ENCODE measurements at regions not wholly inside any gene's neighbourhood (a gene's known extent, or its start where the extent isn't known, plus 50 kb on each side); places are given as distances from the start of the nearest gene placed in this dataset.

- H3K4me1 ChIP-seq (ENCODE audit: control insufficient read depth in 1 of 2, insufficient read depth in 2 of 2, low read length in 2 of 2) = no peaks in the 10 kb centered on the region
- H3K36me3 ChIP-seq (replicated peaks in 1 of 2; ENCODE audit: control insufficient read depth in 1 of 2, insufficient read depth in 2 of 2, low read length in 2 of 2) = no peaks in the 10 kb centered on the region
- WGBS (ENCODE audit: insufficient coverage) = 14% methylated on average over 4 of the region's 4 CpGs
- H3K9me3 Mint-ChIP-seq = peaks cover 12 to 30% (median 21%) of the 10 kb centered on the region in 7 donors
- no peaks in the 10 kb centered on the region for H3K36me3 Mint-ChIP-seq
- H3K4me3 Mint-ChIP-seq = no peak overlapping the region
- H3K4me2 ChIP-seq (replicated peaks; ENCODE audit: extremely low read depth, low read length, poor library complexity, severe bottlenecking) = no peak overlapping the region
- intact Hi-C loops (cut with micrococcal nuclease) = no loop called here
- peaks cover 0 to 10% of the 10 kb centered on the region in 2 donors for H3K9me3 ChIP-seq (replicated peaks in 1 of 2; ENCODE audit: control insufficient read depth in 1 of 2, insufficient read depth in 1 of 2, low read length in 2 of 2)
- H3K27ac Mint-ChIP-seq = no peak overlapping the region
- H3K27me3 Mint-ChIP-seq (ENCODE audit: low read depth in 3 of 3) = peaks cover 0 to 3% (median 0%) of the 10 kb centered on the region in 3 donors
- no peaks in the 10 kb centered on the region for H3K4me1 Mint-ChIP-seq
- H3K27ac ChIP-seq (ENCODE audit: low read depth in 1 of 2, low read length in 2 of 2) = no peak overlapping the region
- H4K20me1 ChIP-seq (ENCODE audit: insufficient read depth, low read length) = no peaks in the 10 kb centered on the region
- no peak overlapping the region for H3K4me3 ChIP-seq (replicated peaks in 1 of 3; ENCODE audit: low read depth in 2 of 3, low read length in 3 of 3)
- no peak for DNase-seq
- TF ChIP-seq CTCF (IDR thresholded peaks at IDR 0.05) = no peak
- H3K9ac ChIP-seq (ENCODE audit: insufficient read depth, low read length, poor library complexity, severe bottlenecking) = no peak overlapping the region
- H2AFZ ChIP-seq (ENCODE audit: insufficient read depth, low read depth, low read length, poor library complexity, severe bottlenecking) = no peak overlapping the region
- no peaks in the 10 kb centered on the region for H3K79me2 ChIP-seq (ENCODE audit: insufficient read depth, low read length)
- H3K27me3 ChIP-seq (ENCODE audit: control insufficient read depth in 2 of 2, insufficient read depth in 2 of 2, low read length in 2 of 2) = no peaks in the 10 kb centered on the region
Observed at GRCh38 chr13:39855236-39855635, 199.8 kb downstream of the COG6 start.

GRCh38 chr13:39856714-39857113 lies 201.3 kb downstream of the COG6 start:
- no peak overlapping the region for H3K4me3 Mint-ChIP-seq
- H3K36me3 Mint-ChIP-seq = no peaks in the 10 kb centered on the region
- Histone ChIP-seq H3K4me3 (replicated peaks in 1 of 3; ENCODE audit: low read depth in 2 of 3, low read length in 3 of 3) (no peak overlapping the region), H3K27me3 (ENCODE audit: control insufficient read depth in 2 of 2, insufficient read depth in 2 of 2, low read length in 2 of 2) (no peaks in the 10 kb centered on the region), H2AFZ (ENCODE audit: insufficient read depth, low read depth, low read length, poor library complexity, severe bottlenecking) (no peak overlapping the region), H3K27ac (ENCODE audit: low read depth in 1 of 2, low read length in 2 of 2) (no peak overlapping the region), H3K4me2 (replicated peaks; ENCODE audit: extremely low read depth, low read length, poor library complexity, severe bottlenecking) (no peak overlapping the region), H3K9me3 (replicated peaks in 1 of 2; ENCODE audit: control insufficient read depth in 1 of 2, insufficient read depth in 1 of 2, low read length in 2 of 2) (peaks cover 0 to 10% of the 10 kb centered on the region in 2 donors), H3K9ac (ENCODE audit: insufficient read depth, low read length, poor library complexity, severe bottlenecking) (no peak overlapping the region), H3K4me1 (ENCODE audit: control insufficient read depth in 1 of 2, insufficient read depth in 2 of 2, low read length in 2 of 2) (no peaks in the 10 kb centered on the region), H3K79me2 (ENCODE audit: insufficient read depth, low read length) (no peaks in the 10 kb centered on the region), H4K20me1 (ENCODE audit: insufficient read depth, low read length) (no peaks in the 10 kb centered on the region), H3K36me3 (replicated peaks in 1 of 2; ENCODE audit: control insufficient read depth in 1 of 2, insufficient read depth in 2 of 2, low read length in 2 of 2) (no peaks in the 10 kb centered on the region)
- no peak for DNase-seq
- 97% methylated on average over 6 of the region's 8 CpGs for WGBS (ENCODE audit: insufficient coverage)
- H3K9me3 Mint-ChIP-seq = peaks cover 9 to 23% (median 19%) of the 10 kb centered on the region in 7 donors
- intact Hi-C loops (cut with micrococcal nuclease) = no loop called here
- H3K27ac Mint-ChIP-seq = no peak overlapping the region
- H3K27me3 Mint-ChIP-seq (ENCODE audit: low read depth in 3 of 3) = peaks cover 0 to 4% (median 0%) of the 10 kb centered on the region in 3 donors
- no peaks in the 10 kb centered on the region for H3K4me1 Mint-ChIP-seq
- no peak for TF ChIP-seq CTCF (IDR thresholded peaks at IDR 0.05)
